HG03378 (cell line): ENCODE measurements at regions not wholly inside any gene's neighbourhood (a gene's known extent, or its start where the extent isn't known, plus 50 kb on each side); places are given as distances from the start of the nearest gene placed in this dataset.
A peak's percentile ranks its signal among the peaks of the same experiment; 100 is the strongest.

Experiments used
- ATAC-seq: cut with Tn5 transposase; IDR thresholded peaks from one replicate; pipeline ENCODE4 v1.9.1; 2021; ENCODE audit warnings: mild to moderate bottlenecking, moderate library complexity; ENCODE audit not compliant: unreplicated experiment

DNA sequence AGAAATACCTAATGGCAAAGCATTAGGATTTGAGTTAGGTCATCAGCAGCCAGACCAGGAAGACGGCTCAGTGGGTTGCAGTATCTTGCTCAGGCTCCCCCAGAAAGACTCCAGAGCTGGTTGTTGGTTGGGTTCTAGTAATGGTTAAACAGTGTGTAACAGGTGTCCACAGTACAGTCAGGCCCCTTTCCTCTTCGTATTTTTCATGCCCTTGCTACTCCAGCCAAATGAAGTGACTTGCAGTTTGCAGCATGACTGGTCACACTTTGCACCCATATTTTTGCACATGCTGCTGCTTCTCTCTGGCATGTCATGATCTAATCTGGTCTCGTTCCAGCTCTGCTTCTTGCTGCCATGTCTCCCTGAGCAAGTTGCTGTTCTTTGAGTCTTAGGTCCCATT is 60.6 kb upstream of the TRPC7 start:
- no peak for ATAC-seq

DNA sequence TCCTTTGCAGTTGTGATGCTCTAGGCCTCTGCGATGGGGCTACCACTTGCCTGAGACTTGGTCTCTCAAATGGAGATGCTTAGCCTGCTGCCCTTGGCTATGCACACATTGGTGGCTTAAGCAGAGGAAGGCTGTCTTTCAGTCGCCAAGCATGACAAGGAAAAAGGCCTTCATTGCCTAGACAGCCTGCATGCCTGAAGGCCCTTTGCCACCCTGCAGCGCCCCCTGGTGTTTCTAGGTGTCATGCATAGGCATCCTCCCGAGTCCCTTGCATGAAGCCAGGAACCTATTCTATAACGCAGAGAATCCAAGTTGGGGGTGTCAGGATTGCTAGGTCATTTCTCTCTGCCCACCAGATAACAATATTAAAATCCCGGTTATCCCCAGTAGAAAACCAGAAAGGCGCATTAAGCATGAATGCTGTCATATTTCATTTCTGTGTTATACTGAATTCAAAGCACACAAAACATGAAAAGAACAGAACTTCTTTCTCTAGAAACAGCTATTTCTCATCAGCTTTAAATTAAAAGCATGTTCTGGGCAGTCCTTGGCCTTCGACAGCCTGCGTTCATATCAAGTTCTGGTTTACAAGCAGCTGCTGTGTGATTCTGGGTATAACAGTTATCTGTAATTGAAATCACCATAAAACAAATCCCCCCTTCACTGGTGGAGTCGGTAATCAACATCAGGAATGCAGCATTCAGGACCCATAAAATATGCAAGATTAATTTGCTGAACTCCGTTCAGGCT is 59.7 kb upstream of the TRPC7 start:
- peak; percentile 59 for ATAC-seq

- no peak for ATAC-seq
These were observed 58.7 kb upstream of the TRPC7 start for GRCh38 chr5:136423944-136424606.

GRCh38 chr5:136420168-136420898 is 55.0 kb upstream of the TRPC7 start:
- ATAC-seq, result no peak

- no peak for ATAC-seq
These were observed 53.0 kb upstream of the TRPC7 start for GRCh38 chr5:136418301-136418700.
